ENCODE measurements at regions not wholly inside any gene's neighbourhood (a gene's known extent, or its start where the extent isn't known, plus 50 kb on each side); places are given as distances from the start of the nearest gene placed in this dataset.

- Mint-ChIP-seq H3K9me3 (ENCODE audit: unreplicated experiment) (no peaks in the 10 kb centered on the region), H3K27ac (ENCODE audit: unreplicated experiment) (no peak overlapping the region), H3K4me3 (ENCODE audit: unreplicated experiment) (no peak overlapping the region), H3K4me1 (ENCODE audit: low read depth, unreplicated experiment) (no peaks in the 10 kb centered on the region), H3K27me3 (ENCODE audit: insufficient read depth, unreplicated experiment) (peaks cover 14% of the 10 kb centered on the region), H3K36me3 (ENCODE audit: insufficient read depth, unreplicated experiment) (no peaks in the 10 kb centered on the region)
- ChIA-PET CTCF (no interaction called here), POLR2A (no interaction called here)
- intact Hi-C loops (cut with micrococcal nuclease; ENCODE audit: unreplicated experiment), result no loop called here
- TF ChIP-seq, protein P1, sequence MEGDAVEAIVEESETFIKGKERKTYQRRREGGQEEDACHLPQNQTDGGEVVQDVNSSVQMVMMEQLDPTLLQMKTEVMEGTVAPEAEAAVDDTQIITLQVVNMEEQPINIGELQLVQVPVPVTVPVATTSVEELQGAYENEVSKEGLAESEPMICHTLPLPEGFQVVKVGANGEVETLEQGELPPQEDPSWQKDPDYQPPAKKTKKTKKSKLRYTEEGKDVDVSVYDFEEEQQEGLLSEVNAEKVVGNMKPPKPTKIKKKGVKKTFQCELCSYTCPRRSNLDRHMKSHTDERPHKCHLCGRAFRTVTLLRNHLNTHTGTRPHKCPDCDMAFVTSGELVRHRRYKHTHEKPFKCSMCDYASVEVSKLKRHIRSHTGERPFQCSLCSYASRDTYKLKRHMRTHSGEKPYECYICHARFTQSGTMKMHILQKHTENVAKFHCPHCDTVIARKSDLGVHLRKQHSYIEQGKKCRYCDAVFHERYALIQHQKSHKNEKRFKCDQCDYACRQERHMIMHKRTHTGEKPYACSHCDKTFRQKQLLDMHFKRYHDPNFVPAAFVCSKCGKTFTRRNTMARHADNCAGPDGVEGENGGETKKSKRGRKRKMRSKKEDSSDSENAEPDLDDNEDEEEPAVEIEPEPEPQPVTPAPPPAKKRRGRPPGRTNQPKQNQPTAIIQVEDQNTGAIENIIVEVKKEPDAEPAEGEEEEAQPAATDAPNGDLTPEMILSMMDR (IDR thresholded peaks at IDR 0.05; ENCODE audit: insufficient read depth in 1 of 2, low read depth in 1 of 2, low read length in 1 of 2, severe bottlenecking in 1 of 2, unreplicated experiment in 1 of 2), result no peak
- no peaks in the 10 kb centered on the region for H3K27me3 ChIP-seq (replicated peaks; ENCODE audit: control insufficient read depth, insufficient read depth, low read length)
- no TSS peak for BruUV-seq (replicated peaks)
- H3K4me3 ChIP-seq (ENCODE audit: low read depth, low read length), result no peak overlapping the region
- no peak for DNase-seq
- no peaks in the 10 kb centered on the region for H3K36me3 ChIP-seq (ENCODE audit: control insufficient read depth, insufficient read depth, low read length)
- H3K9me3 ChIP-seq, result no peaks in the 10 kb centered on the region
- no peaks in the 10 kb centered on the region for H3K4me1 ChIP-seq
Measured at GRCh38 chr1:17914131-17914530, 159.0 kb downstream of the ACTL8 start.

DNA sequence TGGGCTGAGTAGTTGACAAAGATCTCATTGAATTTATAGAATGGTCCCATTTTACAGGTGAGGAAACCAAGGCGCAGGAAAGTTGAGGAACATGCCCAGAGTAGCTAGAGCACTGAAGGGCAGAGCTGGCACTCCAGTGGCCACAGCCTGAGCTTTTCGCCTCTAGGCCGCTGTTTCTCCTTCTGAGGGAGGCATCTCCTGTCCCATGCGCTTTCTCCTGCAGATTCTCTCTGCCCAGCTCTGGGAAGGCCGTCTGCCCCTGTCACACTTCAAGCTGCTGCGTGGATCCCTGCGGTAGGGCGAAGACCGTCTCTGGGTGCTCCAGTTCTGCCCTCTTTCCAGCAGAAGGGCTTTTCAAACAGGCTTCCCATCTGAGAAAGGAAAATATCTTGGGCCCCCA is 159.9 kb downstream of the ACTL8 start:
- Mint-ChIP-seq H3K4me3 (ENCODE audit: unreplicated experiment) (no peak overlapping the region), H3K27me3 (ENCODE audit: insufficient read depth, unreplicated experiment) (peaks cover 12% of the 10 kb centered on the region), H3K27ac (ENCODE audit: unreplicated experiment) (no peak overlapping the region), H3K4me1 (ENCODE audit: low read depth, unreplicated experiment) (no peaks in the 10 kb centered on the region), H3K9me3 (ENCODE audit: unreplicated experiment) (no peaks in the 10 kb centered on the region), H3K36me3 (ENCODE audit: insufficient read depth, unreplicated experiment) (no peaks in the 10 kb centered on the region)
- Histone ChIP-seq H3K4me1 (no peaks in the 10 kb centered on the region), H3K27me3 (replicated peaks; ENCODE audit: control insufficient read depth, insufficient read depth, low read length) (no peaks in the 10 kb centered on the region), H3K36me3 (ENCODE audit: control insufficient read depth, insufficient read depth, low read length) (no peaks in the 10 kb centered on the region), H3K9me3 (no peaks in the 10 kb centered on the region), H3K4me3 (ENCODE audit: low read depth, low read length) (no peak overlapping the region)
- no peak for DNase-seq
- CTCF ChIA-PET, result no interaction called here
- POLR2A ChIA-PET, result no interaction called here
- intact Hi-C loops (cut with micrococcal nuclease; ENCODE audit: unreplicated experiment), result no loop called here
- no TSS peak for BruUV-seq (replicated peaks)
- TF ChIP-seq, protein P1 (IDR thresholded peaks at IDR 0.05; ENCODE audit: insufficient read depth in 1 of 2, low read depth in 1 of 2, low read length in 1 of 2, severe bottlenecking in 1 of 2, unreplicated experiment in 1 of 2), result no peak

GRCh38 chr1:17915511-17916197 is 160.5 kb downstream of the ACTL8 start:
- intact Hi-C loops (cut with micrococcal nuclease; ENCODE audit: unreplicated experiment), result no loop called here
- TF ChIP-seq, protein P1 (IDR thresholded peaks at IDR 0.05; ENCODE audit: insufficient read depth in 1 of 2, low read depth in 1 of 2, low read length in 1 of 2, severe bottlenecking in 1 of 2, unreplicated experiment in 1 of 2), result no peak

More at GRCh38 chr1:17915511-17916197, 160.5 kb downstream of the ACTL8 start:
- Mint-ChIP-seq H3K4me3 (ENCODE audit: unreplicated experiment) (no peak overlapping the region), H3K9me3 (ENCODE audit: unreplicated experiment) (no peaks in the 10 kb centered on the region), H3K4me1 (ENCODE audit: low read depth, unreplicated experiment) (no peaks in the 10 kb centered on the region), H3K36me3 (ENCODE audit: insufficient read depth, unreplicated experiment) (no peaks in the 10 kb centered on the region), H3K27ac (ENCODE audit: unreplicated experiment) (no peak overlapping the region), H3K27me3 (ENCODE audit: insufficient read depth, unreplicated experiment) (peaks cover 12% of the 10 kb centered on the region)
- ChIA-PET POLR2A (no interaction called here), CTCF (no interaction called here)
- Histone ChIP-seq H3K36me3 (ENCODE audit: control insufficient read depth, insufficient read depth, low read length) (no peaks in the 10 kb centered on the region), H3K4me3 (ENCODE audit: low read depth, low read length) (no peak overlapping the region), H3K4me1 (no peaks in the 10 kb centered on the region), H3K9me3 (no peaks in the 10 kb centered on the region), H3K27me3 (replicated peaks; ENCODE audit: control insufficient read depth, insufficient read depth, low read length) (no peaks in the 10 kb centered on the region)
- no TSS peak for BruUV-seq (replicated peaks)
- no peak for DNase-seq

Data from Caco-2 (cell line).